Endothelial cell of umbilical vein (primary cell): ENCODE measurements at regions not wholly inside any gene's neighbourhood (a gene's known extent, or its start where the extent isn't known, plus 50 kb on each side); places are given as distances from the start of the nearest gene placed in this dataset.

ENCODE experiments used
- BruUV-seq: library from RNA; stranded (reverse); fragments of 400-500 nt; replicated peaks from 2 replicates; lab custom pipeline; 2021; lab: Mats Ljungman, UMichigan
- CTCF ChIA-PET: fragments of 300-600, 350-600 bp; sonication (Branson Sonifier 250); formaldehyde crosslinking; loops from one replicate; lab custom pipeline; 2021; ENCODE audit warnings: antibody characterized with exemption, inconsistent platforms; lab: Charles Lee
- POLR2A ChIA-PET: fragments of 300-600, 350-600 bp; sonication (Branson Sonifier 250); formaldehyde crosslinking; loops from one replicate; lab custom pipeline; 2021; ENCODE audit warnings: antibody characterized with exemption, inconsistent platforms; lab: Charles Lee
- DNase-seq: peaks from one replicate; pipeline ENCODE4 v3.0.0-alpha.2; 2011; ENCODE audit warnings: low read depth, low spot score
- FAIRE-seq: peaks from 2 replicates; lab custom pipeline; 2011; peaks lifted over from hg19 to GRCh38; lab: Jason Lieb, UNC
- H2AFZ ChIP-seq: 2 replicates; pipeline ENCODE4 v1.6.0; 2012; ENCODE audit warnings: low read depth, low read length, control low read depth, inconsistent platforms
- H3K27ac ChIP-seq: 2 replicates; pipeline ENCODE4 v1.5.1; 2011; ENCODE audit warnings: low read depth, mild to moderate bottlenecking, control low read depth, low read length, moderate library complexity; ENCODE audit not compliant: insufficient read depth
- H3K27me3 ChIP-seq, 2 experiments: 2 replicates each; pipeline versions ENCODE4 v1.6.0 to v1.6.1; 2011; ENCODE audit warnings: low read length in 2 of 2, mixed read lengths in 1 of 2; ENCODE audit not compliant: control insufficient read depth in 2 of 2, insufficient read depth in 2 of 2
- H3K36me3 ChIP-seq, 2 experiments: 2 replicates in 1 of 2; 3 replicates in 1 of 2; pipeline ENCODE4 v1.5.1; 2011; ENCODE audit warnings: low read length in 2 of 2, mild to moderate bottlenecking in 1 of 2, moderate library complexity in 1 of 2; ENCODE audit not compliant: control insufficient read depth in 2 of 2, insufficient read depth in 2 of 2; ENCODE audit errors: extremely low read depth in 1 of 2
- H3K4me1 ChIP-seq: 3 replicates; pipeline ENCODE4 v1.5.1; 2011; ENCODE audit warnings: mild to moderate bottlenecking, low read length; ENCODE audit not compliant: control insufficient read depth, insufficient read depth; ENCODE audit errors: extremely low read depth
- H3K4me2 ChIP-seq: 2 replicates; pipeline ENCODE4 v1.6.1; 2011; ENCODE audit warnings: low read length, control low read depth, mixed read lengths; ENCODE audit not compliant: insufficient read depth
- H3K4me3 ChIP-seq, 3 experiments: fragments of 200-600 bp in 1 of 3; sonication (generic), shearing (Covaris generic) in 1 of 3; replicated peaks in 1 of 3; 2 replicates each; pipeline ENCODE4 v1.5.1; 2011 to 2016; ENCODE audit warnings: control low read depth in 3 of 3, low read length in 3 of 3, mild to moderate bottlenecking in 2 of 3, inconsistent platforms in 1 of 3, low read depth in 1 of 3, moderate library complexity in 1 of 3; ENCODE audit not compliant: insufficient read depth in 1 of 3
- H3K79me2 ChIP-seq: 2 replicates; pipeline ENCODE4 v1.6.0; 2012; ENCODE audit warnings: low read length, inconsistent platforms; ENCODE audit not compliant: control insufficient read depth, insufficient read depth
- H3K9ac ChIP-seq: replicated peaks from 2 replicates; pipeline ENCODE3; 2011; ENCODE audit warnings: low read length, control low read depth; ENCODE audit not compliant: insufficient read depth; ENCODE audit errors: extremely low read depth
- H3K9me1 ChIP-seq: replicated peaks from 3 replicates; pipeline ENCODE4 v1.6.0; 2011; ENCODE audit warnings: mild to moderate bottlenecking, low read length; ENCODE audit not compliant: control insufficient read depth, insufficient read depth; ENCODE audit errors: extremely low read depth
- H3K9me3 ChIP-seq: replicated peaks from 2 replicates; pipeline ENCODE4 v1.5.1; 2012; ENCODE audit warnings: low read length, inconsistent platforms; ENCODE audit not compliant: control insufficient read depth, insufficient read depth
- H4K20me1 ChIP-seq: replicated peaks from 2 replicates; pipeline ENCODE3; 2011; ENCODE audit warnings: mild to moderate bottlenecking, low read length; ENCODE audit not compliant: control insufficient read depth, insufficient read depth; ENCODE audit errors: extremely low read depth
- EZH2 ChIP-seq: IDR thresholded peaks from 2 replicates; pipeline ENCODE4 v1.6.1; 2012; ENCODE audit warnings: borderline replicate concordance, low read depth, mild to moderate bottlenecking, moderate library complexity, low read length, inconsistent platforms; ENCODE audit not compliant: severe bottlenecking
- FOS ChIP-seq: IDR thresholded peaks from 2 replicates; pipeline ENCODE4 v1.6.1; 2011; ENCODE audit warnings: mild to moderate bottlenecking, low read length, moderate library complexity, borderline replicate concordance; ENCODE audit not compliant: insufficient read depth
- GATA2 ChIP-seq: IDR thresholded peaks from 2 replicates; pipeline ENCODE4 v1.7.0; 2011; ENCODE audit warnings: low read depth, mild to moderate bottlenecking, moderate library complexity, mixed read lengths, low read length; ENCODE audit not compliant: insufficient read length, insufficient read depth
- JUN ChIP-seq: IDR thresholded peaks from 2 replicates; pipeline ENCODE4 v1.6.1; 2011; ENCODE audit warnings: borderline replicate concordance, low read depth; ENCODE audit not compliant: insufficient read length, insufficient read depth
- MYC ChIP-seq: IDR thresholded peaks from one replicate; pipeline ENCODE4 v1.6.1; 2011; ENCODE audit warnings: mild to moderate bottlenecking, low read depth, low read length
- POLR2A ChIP-seq: IDR thresholded peaks from 2 replicates; pipeline ENCODE4 v1.6.1; 2012; ENCODE audit warnings: low read depth, mild to moderate bottlenecking, control low read depth, low read length
- POLR2AphosphoS5 ChIP-seq: IDR thresholded peaks from 2 replicates; pipeline ENCODE4 v1.6.1; 2012; ENCODE audit warnings: low read depth, mild to moderate bottlenecking, control low read depth, low read length, moderate library complexity; ENCODE audit not compliant: insufficient read depth
- dilution Hi-C: fragments of 300-500 bp; cut with MboI; formaldehyde crosslinking; loops from one replicate; pipeline ENCODE4 v1.15.0; 2019; ENCODE audit warnings: low sequenced_read_pairs; ENCODE audit not compliant: extremely low pct_ligation_motif_present
- intact Hi-C: fragments of 100-400 bp; cut with micrococcal nuclease; formaldehyde crosslinking; loops from one replicate; pipeline ENCODE4 v1.10.0; 2022
- TF ChIP-seq, protein P1 (sequence below): IDR thresholded peaks from 2 replicates; pipeline ENCODE4 v1.6.1; 2011; ENCODE audit not compliant: insufficient read depth, insufficient read length
- TF ChIP-seq, protein P2 (sequence below), 2 donors: IDR thresholded peaks; 1 replicate in 1 of 2; 2 replicates in 1 of 2; pipeline ENCODE4 v1.5.1; 2011; ENCODE audit warnings: low read length in 2 of 2, mild to moderate bottlenecking in 2 of 2, moderate library complexity in 2 of 2, control low read depth in 1 of 2, inconsistent platforms in 1 of 2, low read depth in 1 of 2; ENCODE audit not compliant: insufficient read depth in 1 of 2; ENCODE audit errors: extremely low read depth in 1 of 2

DNA sequence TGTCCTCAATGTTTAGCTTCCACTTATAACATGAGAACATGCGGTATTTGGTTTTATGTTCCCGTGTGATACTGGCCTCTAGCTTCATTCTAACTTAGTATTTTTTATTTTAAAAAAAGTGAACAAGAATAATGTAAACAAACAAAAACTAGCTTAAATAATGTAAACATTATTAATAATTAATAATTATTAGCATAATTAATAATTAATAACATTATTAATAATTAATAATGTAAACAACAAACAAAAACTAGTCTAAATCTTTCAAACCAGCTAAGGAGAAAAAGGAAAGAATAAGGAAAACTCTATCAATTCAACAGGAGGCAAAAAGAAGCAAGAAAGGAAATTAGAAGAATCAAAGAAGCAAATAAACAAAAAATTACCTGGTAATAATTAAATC, 66.2 kb upstream of the CLSTN2 start:
- H3K27ac ChIP-seq, result no peak overlapping the region
- dilution Hi-C loops, result loop anchor here (25.0 kb wide), 1 partner anchor 131 kb away; no protein-coding TSS in a partner anchor
- no peak for TF ChIP-seq POLR2AphosphoS5
- no peak for TF ChIP-seq GATA2
- TF ChIP-seq POLR2A, result no peak
- TF ChIP-seq, protein P1, sequence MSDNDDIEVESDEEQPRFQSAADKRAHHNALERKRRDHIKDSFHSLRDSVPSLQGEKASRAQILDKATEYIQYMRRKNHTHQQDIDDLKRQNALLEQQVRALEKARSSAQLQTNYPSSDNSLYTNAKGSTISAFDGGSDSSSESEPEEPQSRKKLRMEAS, result no peak
- TF ChIP-seq JUN, result no peak
- TF ChIP-seq MYC, result no peak
- TF ChIP-seq, protein P2, sequence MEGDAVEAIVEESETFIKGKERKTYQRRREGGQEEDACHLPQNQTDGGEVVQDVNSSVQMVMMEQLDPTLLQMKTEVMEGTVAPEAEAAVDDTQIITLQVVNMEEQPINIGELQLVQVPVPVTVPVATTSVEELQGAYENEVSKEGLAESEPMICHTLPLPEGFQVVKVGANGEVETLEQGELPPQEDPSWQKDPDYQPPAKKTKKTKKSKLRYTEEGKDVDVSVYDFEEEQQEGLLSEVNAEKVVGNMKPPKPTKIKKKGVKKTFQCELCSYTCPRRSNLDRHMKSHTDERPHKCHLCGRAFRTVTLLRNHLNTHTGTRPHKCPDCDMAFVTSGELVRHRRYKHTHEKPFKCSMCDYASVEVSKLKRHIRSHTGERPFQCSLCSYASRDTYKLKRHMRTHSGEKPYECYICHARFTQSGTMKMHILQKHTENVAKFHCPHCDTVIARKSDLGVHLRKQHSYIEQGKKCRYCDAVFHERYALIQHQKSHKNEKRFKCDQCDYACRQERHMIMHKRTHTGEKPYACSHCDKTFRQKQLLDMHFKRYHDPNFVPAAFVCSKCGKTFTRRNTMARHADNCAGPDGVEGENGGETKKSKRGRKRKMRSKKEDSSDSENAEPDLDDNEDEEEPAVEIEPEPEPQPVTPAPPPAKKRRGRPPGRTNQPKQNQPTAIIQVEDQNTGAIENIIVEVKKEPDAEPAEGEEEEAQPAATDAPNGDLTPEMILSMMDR (IDR thresholded peaks at IDR 0.05; ENCODE audit: extremely low read depth in 1 of 2, insufficient read depth in 1 of 2, low read depth in 1 of 2, low read length in 2 of 2), result no peak
- TF ChIP-seq EZH2, result no peak
- no peak for TF ChIP-seq FOS

More for the DNA sequence above, 66.2 kb upstream of the CLSTN2 start:
- ChIA-PET CTCF (no interaction called here), POLR2A (no interaction called here)
- FAIRE-seq (no peak), DNase-seq (no peak)
- Histone ChIP-seq H4K20me1 (no peaks in the 10 kb centered on the region), H3K9me1 (no peaks in the 10 kb centered on the region), H3K36me3 (no peaks in the 10 kb centered on the region), H3K4me2 (no peak overlapping the region), H3K27me3 (no peaks in the 10 kb centered on the region), H3K4me3 (no peak overlapping the region), H2AFZ (no peak overlapping the region), H3K9ac (no peak overlapping the region), H3K9me3 (peaks cover 9% of the 10 kb centered on the region), H3K4me1 (no peaks in the 10 kb centered on the region), H3K79me2 (no peaks in the 10 kb centered on the region)
- BruUV-seq, result no TSS peak
- intact Hi-C loops, result no loop called here
